Renal pelvis (tissue), 1 donor: ENCODE measurements at regions not wholly inside any gene's neighbourhood (a gene's known extent, or its start where the extent isn't known, plus 50 kb on each side); places are given as distances from the start of the nearest gene placed in this dataset.

Source experiments
- DNase-seq: peaks from one replicate; pipeline ENCODE4 v3.0.0-alpha.2; 2013

- no peak for DNase-seq
These were observed 441.4 kb downstream of the PDCD6IP start for GRCh38 chr3:34239875-34240274.

GRCh38 chr3:34247401-34247800 lies 449.0 kb downstream of the PDCD6IP start:
- DNase-seq: no peak

- no peak for DNase-seq
These were observed 449.9 kb downstream of the PDCD6IP start for GRCh38 chr3:34248352-34248751.

DNA sequence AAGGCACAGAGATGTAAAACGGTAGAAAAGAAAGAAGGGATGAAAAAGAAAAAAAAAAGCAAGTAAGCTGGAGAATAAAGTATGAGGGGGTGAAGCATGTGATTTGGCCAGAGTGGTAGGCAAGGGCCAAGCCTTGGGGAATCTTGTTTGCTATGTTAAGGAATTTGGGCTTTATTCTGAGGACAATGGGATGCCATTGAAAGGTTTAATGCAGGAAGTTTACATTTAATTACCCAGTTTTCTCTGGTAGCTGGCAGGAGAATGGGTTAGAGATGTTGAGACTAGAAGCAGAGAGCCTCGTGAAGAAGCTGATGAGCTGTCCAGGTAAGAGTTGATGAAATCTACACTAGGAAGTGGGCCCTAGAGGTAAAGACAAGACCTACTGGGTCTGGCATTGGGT lies 455.9 kb downstream of the PDCD6IP start:
- DNase-seq: no peak

DNA sequence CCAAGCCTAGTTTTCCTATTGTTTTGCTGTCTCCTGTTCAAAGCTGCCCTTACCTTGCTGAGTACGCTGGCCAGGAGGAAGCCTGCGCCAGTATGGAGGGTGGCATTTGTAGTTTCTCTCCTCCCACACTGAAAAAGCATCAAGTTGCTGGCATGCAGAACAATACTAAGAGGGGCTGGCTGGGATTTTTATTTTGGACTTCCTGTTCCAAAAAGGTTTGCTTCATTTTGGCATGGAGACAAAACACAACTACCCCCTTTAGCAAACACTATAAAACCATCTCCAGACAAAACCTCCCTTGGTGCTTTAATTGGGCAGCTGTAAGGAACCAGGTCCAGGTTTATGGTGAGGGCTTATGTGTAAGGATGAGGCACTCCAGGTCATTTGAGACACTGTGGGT lies 457.6 kb downstream of the PDCD6IP start:
- DNase-seq: no peak

GRCh38 chr3:34256791-34257190 lies 458.4 kb downstream of the PDCD6IP start:
- no peak for DNase-seq

- DNase-seq: no peak
These were observed 460.0 kb downstream of the PDCD6IP start for GRCh38 chr3:34258271-34258998.

DNA sequence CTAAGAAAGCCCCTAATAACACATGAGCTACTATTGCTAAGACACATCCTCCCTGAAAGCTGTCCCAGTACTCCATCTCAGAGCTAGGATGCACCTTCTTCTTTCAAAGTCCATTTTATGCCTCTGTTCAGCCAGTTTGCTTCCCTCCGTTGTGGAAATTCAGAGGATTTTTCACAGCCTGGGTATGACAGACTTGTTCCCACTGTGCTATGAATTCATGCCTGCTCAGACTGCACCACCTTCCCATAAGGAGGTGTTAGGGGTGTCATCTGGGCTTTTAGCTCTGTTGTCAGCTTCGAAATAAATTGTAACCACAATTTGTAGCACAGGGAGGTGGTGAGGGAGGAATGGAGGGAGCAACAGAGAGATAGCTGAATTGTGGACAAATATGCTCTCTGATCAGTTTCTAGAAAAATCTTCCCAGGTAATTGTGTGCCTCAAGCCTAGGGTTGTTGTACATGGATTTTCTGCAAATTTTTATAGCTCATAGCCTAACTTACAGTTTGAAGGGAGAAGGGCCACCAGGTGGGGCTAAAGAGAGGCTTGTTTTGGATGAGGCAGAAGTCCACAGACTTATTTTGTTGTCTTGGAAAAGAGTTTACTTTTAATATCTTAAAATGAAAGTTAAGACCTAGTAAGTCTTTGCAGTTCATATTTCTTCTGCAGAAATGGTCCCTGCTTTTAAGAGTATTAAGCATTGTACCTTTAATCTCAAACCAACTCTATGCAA lies 462.0 kb downstream of the PDCD6IP start:
- peak; percentile 67 for DNase-seq

- DNase-seq: no peak
These were observed 462.6 kb downstream of the PDCD6IP start for GRCh38 chr3:34261001-34261385.

DNA sequence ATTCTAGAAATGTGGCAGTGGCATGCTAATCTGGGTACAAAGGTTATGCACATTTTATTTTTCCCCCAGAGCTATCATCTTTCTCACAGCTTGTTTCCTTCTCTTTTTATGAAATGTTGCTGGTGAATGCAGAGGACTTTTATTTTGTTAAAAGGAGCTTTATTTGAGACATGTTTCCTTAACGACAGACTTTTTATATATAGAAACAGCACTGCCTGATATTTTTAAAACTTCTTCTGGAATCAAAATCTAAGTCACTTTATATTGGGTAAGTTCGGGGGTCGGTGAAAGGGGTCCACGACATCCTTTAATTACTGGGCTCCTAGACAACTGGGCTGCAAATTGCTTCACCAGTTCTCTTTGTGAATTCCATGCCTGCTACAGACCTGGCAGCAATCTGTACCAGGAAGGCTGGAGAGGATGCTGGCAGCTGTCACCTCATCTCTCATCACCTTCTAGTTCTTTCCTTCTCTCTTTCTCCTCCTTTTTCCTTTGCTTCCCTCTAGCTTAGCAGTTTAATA lies 464.7 kb downstream of the PDCD6IP start:
- peak; percentile 16 for DNase-seq

DNA sequence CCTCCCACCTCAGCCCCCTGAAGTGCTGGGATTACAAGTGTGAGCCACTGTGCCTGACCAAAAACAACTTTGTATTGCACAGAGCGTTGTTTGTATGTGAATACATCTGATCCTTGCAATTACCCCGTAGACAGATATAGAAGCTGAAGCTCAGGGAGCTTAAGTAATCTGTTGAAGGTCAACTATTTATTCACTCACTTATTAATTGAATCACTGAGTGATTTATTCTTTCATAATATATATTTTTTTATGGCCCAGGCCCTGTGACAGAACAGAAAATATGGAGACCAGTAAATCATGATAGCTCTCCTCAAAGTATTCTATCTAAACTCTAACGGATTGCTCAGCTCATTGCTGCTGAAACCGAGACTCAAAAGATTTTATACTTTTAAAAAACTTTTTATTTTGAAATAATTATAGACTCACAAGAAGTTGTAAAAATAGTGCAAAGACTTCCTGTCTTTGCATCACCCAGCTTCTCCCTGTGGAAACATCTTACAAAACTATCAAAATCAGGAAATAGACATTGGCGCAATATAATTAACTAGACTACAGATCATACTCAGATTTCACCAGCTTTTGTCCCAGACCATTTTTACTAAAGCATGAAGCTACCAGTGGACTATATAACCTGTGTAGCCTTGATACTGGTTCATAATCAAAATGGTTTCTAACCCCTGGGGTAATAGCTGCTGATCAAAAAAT lies 466.1 kb downstream of the PDCD6IP start:
- no peak for DNase-seq

DNA sequence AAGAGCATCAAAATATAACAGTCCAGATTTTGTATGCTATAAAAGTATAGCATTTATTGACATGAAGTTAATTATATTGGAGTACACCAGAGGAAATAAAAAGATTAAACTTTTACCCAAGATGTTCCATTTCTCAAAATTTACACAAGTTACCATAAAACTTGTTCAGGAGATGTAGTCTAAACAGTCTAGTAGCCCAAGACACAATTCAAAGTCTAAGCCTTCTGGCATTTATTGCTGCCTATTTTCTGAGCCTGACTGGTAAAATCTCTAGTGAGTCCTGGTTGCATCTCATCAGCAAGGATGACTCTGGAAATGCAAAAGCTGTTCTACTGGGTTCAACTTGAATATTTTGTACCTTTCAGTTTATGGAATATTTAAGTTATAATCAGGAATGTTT lies 468.7 kb downstream of the PDCD6IP start:
- no peak for DNase-seq

DNA sequence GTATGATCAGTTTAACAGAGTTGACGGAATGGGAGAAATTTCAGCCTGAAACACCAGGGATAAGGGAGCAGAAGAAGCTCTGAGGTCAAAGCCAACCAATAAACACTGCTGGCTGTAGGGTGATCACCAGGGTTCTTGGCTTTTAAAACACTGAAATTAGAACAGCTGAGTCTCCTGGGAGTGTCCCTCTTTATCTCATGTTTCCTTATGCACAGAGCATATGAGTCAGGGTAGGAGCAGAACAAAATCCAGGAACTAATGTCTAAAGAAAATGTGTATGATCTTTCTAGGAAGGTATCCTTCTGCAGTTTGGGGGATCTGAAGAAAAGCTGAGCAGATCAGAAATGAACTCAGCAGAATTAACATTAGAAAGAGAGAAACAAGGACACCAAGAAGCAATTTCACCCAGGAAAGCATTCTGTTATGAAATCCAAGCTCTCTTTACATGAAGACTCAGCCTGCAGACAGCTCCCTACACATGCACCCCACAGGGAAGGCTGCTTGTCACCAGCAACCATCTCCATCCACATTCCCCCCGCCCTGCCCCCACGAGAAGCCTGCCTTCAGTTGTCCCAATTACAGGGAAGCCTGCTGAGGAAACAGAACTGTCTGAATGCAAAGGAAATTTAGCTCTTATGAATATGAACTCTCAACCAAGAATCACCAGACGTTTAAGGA lies 469.7 kb downstream of the PDCD6IP start:
- DNase-seq: no peak

GRCh38 chr3:34275811-34276210 lies 477.4 kb downstream of the PDCD6IP start:
- DNase-seq: no peak

DNA sequence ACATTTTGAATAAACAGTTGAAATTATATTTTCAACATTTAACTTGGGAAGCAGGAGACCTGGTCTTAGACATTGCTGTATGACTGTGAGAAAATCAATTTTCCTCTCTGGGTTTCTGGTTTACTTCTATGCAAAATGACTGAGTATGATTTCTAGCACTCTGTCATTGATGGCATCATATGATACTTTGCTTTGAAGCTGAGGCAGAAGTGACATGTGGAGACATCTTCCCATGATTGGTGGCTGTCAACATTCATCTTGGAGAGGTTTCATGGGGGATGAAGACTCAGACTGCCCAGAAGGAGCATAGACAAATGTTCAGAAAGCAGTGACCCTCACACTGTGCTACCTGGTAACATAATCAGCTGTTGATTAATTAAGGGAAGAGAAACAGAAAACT lies 477.9 kb downstream of the PDCD6IP start:
- no peak for DNase-seq

DNA sequence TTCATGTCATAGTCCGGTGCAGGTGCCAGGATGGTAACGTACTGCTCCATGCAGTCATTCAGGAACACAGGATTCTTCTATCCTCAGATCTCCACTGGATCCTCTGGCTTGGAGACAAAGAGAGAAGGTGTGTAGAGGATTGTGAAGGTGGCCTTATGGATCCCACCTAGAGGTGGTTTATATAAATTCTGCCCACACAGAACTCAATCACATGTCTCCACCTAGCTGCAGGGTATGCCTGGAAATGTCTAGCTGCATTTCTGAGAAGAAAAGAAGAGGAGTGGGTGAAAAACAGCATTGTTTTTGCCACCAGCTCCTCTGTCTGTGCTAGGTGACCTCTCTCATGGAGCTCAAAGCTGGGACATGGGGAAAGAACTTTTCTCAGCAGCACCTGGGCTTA lies 478.7 kb downstream of the PDCD6IP start:
- no peak for DNase-seq

GRCh38 chr3:34279901-34280300 lies 481.5 kb downstream of the PDCD6IP start:
- no peak for DNase-seq

- DNase-seq: no peak
These were observed 485.3 kb downstream of the PDCD6IP start for GRCh38 chr3:34283751-34284150.

DNA sequence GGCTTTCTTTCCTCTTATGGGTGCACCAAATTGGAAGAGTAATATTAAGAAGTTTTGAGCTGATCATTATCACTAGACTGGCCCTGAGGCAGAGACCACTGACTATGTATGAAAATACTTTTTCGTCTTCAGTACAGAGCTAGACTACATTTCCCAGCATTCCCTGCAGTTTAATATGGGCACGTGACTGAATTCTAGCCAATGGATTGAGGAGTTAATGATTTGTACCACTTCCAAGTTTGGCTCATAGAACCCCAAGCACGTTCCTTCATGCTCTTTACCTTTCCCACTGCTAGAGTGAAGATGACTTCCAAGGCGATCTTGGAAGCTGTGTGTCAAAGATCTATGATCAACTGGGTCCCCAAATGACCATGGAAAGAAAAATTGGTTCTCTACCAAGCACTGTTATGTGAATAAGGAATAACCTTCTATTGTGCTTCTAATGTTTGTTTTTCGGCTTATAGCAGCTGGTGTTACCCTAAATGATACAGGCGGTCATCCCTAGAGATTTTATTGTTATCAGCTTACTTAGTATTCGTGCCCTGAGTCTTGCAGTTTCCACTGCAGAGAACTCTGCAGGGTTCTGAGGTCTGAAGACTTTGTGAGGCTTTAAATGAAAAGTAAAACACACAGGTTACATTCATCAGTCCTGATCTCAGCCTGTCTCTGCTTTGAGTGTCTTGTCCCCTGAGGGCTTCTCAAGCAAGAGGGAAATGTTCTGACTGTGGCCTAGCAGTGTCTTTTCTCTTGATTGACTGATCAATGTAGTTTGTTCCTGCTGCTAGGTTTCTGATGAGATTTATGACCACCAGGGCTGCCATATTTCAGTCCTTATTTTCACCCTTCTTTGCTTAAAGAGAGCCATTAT lies 486.8 kb downstream of the PDCD6IP start:
- DNase-seq: no peak

DNA sequence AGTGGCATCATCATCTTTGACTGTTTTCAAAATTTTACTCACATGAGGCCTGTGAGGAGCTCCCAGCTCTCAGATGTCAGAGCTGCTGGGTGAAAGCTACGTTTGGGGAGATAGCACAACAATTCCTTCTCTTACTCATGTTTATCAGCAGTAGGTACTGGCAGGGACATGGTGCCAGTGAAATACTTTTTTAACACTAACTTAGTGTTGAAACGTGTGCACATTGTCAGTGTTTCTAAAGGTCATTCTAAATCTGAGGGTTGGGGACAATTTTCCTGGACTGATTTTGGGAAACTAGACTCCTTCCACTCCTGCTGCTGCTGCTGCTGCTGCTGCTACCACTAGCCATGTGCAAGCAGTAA lies 487.4 kb downstream of the PDCD6IP start:
- no peak for DNase-seq

- DNase-seq: no peak
These were observed 494.3 kb downstream of the PDCD6IP start for GRCh38 chr3:34292605-34293300.
